ENCODE measurements at regions not wholly inside any gene's neighbourhood (a gene's known extent, or its start where the extent isn't known, plus 50 kb on each side); places are given as distances from the start of the nearest gene placed in this dataset.
"Not testable (repeated sequence)": the region's sequence is repeated elsewhere in the genome, so short reads cannot be mapped to it uniquely, and the experiment has no call there.

DNA sequence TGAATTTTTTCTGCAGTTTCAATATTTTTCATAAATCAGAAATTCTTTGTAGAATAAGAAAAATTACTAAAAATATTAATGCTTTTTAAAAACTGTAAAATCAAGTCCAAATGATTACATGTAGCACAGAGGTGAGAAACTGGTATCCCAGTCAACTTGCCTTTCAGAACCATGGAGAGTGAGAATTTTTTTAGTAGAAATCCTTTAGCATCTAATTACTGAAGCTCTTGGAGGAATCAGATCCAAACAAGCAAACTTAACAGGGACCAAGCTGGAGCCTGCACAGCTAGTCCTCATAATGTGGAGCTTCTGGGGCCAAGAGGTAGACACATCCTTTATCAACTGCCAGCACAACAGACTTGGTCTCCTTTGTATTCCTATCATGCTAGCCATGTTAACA lies 724.5 kb downstream of the TFAP2A start:
- no peak for DNase-seq
- no peak overlapping the region for H3K27ac ChIP-seq
- no peak overlapping the region for H3K4me3 ChIP-seq
- H3K4me1 ChIP-seq: no peaks in the 10 kb centered on the region
- intact Hi-C loops (cut with DNase I; ENCODE audit: low total_unique reads): no loop called here
- H3K36me3 ChIP-seq: no peaks in the 10 kb centered on the region
- H3K27me3 ChIP-seq: no peaks in the 10 kb centered on the region
- TF ChIP-seq POLR2A (IDR thresholded peaks at IDR 0.05) (no peak), CTCF (IDR thresholded peaks at IDR 0.05 in 4 of 5, conservative IDR thresholded peaks at IDR 0.05 in 1 of 5) (no peak)
- no peaks in the 10 kb centered on the region for H3K9me3 ChIP-seq
- ATAC-seq: no peak
- in situ Hi-C loops (cut with MboI; ENCODE audit: low sequenced_read_pairs in 4 of 4): no loop called here

DNA sequence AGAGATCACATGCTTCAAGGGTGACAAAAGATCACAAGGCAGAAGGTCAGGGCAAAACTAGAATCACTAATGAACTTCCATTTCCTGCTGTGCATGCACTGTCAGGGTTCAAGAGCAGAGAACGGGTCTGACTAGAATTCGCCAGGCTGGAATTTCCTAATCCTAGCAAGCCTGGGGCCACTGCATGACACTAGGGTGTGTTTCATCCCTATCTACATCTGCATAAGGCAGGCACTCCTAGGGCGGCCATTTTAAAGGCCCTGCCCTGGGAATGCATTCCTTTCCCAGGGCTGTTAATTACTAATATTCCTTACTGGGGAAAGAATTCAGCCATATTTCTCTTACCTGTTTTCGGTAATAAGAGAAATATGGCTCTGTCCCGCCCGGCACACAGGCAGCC lies 734.1 kb downstream of the TFAP2A start:
- H3K4me1 ChIP-seq; H3K36me3 ChIP-seq; H3K27me3 ChIP-seq; DNase-seq; H3K9me3 ChIP-seq; in situ Hi-C loops (cut with MboI; ENCODE audit: low sequenced_read_pairs in 4 of 4); ATAC-seq; intact Hi-C loops (cut with DNase I; ENCODE audit: low total_unique reads); H3K27ac ChIP-seq; H3K4me3 ChIP-seq: not testable (repeated sequence)

GRCh38 chr6:9675122-9675521 lies 739.8 kb downstream of the TFAP2A start:
- Histone ChIP-seq H3K9me3 (no peaks in the 10 kb centered on the region), H3K27ac (no peak overlapping the region), H3K4me1 (no peaks in the 10 kb centered on the region), H3K4me3 (no peak overlapping the region), H3K27me3 (no peaks in the 10 kb centered on the region), H3K36me3 (no peaks in the 10 kb centered on the region)
- TF ChIP-seq POLR2A (IDR thresholded peaks at IDR 0.05): no peak
- TF ChIP-seq CTCF (IDR thresholded peaks at IDR 0.05 in 4 of 5, conservative IDR thresholded peaks at IDR 0.05 in 1 of 5): no peak
- no peak for DNase-seq
- intact Hi-C loops (cut with DNase I; ENCODE audit: low total_unique reads) (no loop called here), in situ Hi-C loops (cut with MboI; ENCODE audit: low sequenced_read_pairs in 4 of 4) (no loop called here)
- ATAC-seq: no peak

DNA sequence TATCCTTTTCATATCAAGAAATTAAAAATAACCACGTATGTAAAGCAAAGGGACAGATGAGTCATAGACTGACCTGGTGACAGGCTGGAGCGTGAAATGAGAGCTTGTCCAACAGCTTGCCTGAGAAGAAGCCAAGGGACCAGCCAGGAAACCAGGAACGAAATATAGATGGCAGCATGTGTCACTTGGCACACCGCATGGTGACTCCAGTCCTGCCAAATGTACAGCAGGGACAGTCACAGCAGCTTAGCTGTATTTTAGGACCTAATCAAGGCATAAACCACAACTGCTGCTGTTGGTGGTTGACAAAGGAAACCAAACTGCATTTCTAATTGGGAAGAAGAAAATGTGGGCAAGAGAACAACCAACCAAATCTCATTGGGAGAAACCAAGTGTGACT lies 755.0 kb downstream of the TFAP2A start:
- TF ChIP-seq CTCF (IDR thresholded peaks at IDR 0.05 in 4 of 5, conservative IDR thresholded peaks at IDR 0.05 in 1 of 5) (no peak), POLR2A (IDR thresholded peaks at IDR 0.05) (no peak)
- no peaks in the 10 kb centered on the region for H3K9me3 ChIP-seq
- no peaks in the 10 kb centered on the region for H3K27me3 ChIP-seq
- DNase-seq (peak in 1 of 2 donors; percentile 13), ATAC-seq (peak in 1 of 2 donors; percentile 33)
- intact Hi-C loops (cut with DNase I; ENCODE audit: low total_unique reads): no loop called here
- in situ Hi-C loops (cut with MboI; ENCODE audit: low sequenced_read_pairs in 4 of 4): no loop called here
- H3K27ac ChIP-seq: no peak overlapping the region
- H3K4me1 ChIP-seq: no peaks in the 10 kb centered on the region
- no peak overlapping the region for H3K4me3 ChIP-seq
- no peaks in the 10 kb centered on the region for H3K36me3 ChIP-seq

DNA sequence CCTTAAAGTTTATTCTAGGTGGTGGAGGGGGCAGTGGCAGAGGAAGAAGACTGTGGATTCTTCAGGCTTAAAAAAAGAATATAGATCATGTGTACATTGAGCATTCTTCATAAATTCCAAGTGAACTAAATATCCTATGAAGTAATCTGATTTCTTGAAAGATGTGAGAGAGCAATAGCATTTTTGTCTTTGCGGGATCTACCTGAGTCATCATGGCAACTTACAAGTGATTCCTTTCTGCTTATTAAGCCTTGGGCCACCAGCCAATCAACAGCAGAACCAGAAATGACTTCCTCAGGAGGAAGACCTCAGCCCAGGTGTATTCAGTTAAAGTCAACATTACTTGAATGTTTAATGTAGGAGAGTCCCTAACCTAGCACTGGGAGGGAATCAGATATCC lies 756.9 kb downstream of the TFAP2A start:
- in situ Hi-C loops (cut with MboI; ENCODE audit: low sequenced_read_pairs in 4 of 4) (no loop called here), intact Hi-C loops (cut with DNase I; ENCODE audit: low total_unique reads) (no loop called here)
- Histone ChIP-seq H3K36me3 (no peaks in the 10 kb centered on the region), H3K27ac (no peak overlapping the region), H3K27me3 (no peaks in the 10 kb centered on the region), H3K9me3 (no peaks in the 10 kb centered on the region), H3K4me1 (no peaks in the 10 kb centered on the region), H3K4me3 (no peak overlapping the region)
- TF ChIP-seq POLR2A (IDR thresholded peaks at IDR 0.05): no peak
- TF ChIP-seq CTCF (IDR thresholded peaks at IDR 0.05 in 4 of 5, conservative IDR thresholded peaks at IDR 0.05 in 1 of 5): no peak
- DNase-seq: no peak
- no peak for ATAC-seq

Measured in gastrocnemius medialis (tissue), 4 donors.